HG03558 (cell line): ENCODE measurements at regions not wholly inside any gene's neighbourhood (a gene's known extent, or its start where the extent isn't known, plus 50 kb on each side); places are given as distances from the start of the nearest gene placed in this dataset.
"Not testable (repeated sequence)": the region's sequence is repeated elsewhere in the genome, so short reads cannot be mapped to it uniquely, and the experiment has no call there.

Experiments used
- ATAC-seq: cut with Tn5 transposase; IDR thresholded peaks from one replicate; pipeline ENCODE4 v1.9.1; 2021; ENCODE audit warnings: moderate number of reproducible peaks; ENCODE audit not compliant: unreplicated experiment; ENCODE audit errors: extremely low read depth

- ATAC-seq = no peak
These were observed 364.2 kb upstream of the CNTN3 start for GRCh38 chr3:74978684-74979083.

- ATAC-seq = not testable (repeated sequence)
These were observed 370.8 kb upstream of the CNTN3 start for GRCh38 chr3:74985028-74985904.

- ATAC-seq = no peak
These were observed 373.6 kb upstream of the CNTN3 start for GRCh38 chr3:74988095-74988494.

GRCh38 chr3:74992898-74993297 is 378.4 kb upstream of the CNTN3 start:
- no peak for ATAC-seq

- no peak for ATAC-seq
These were observed 386.9 kb upstream of the CNTN3 start for GRCh38 chr3:75001330-75001729.

GRCh38 chr3:75012791-75013331 is 398.4 kb upstream of the CNTN3 start:
- no peak for ATAC-seq

- no peak for ATAC-seq
These were observed 399.5 kb upstream of the CNTN3 start for GRCh38 chr3:75014008-75014407.

- ATAC-seq = no peak
These were observed 400.8 kb upstream of the CNTN3 start for GRCh38 chr3:75015280-75015679.

GRCh38 chr3:75035146-75035545 is 420.7 kb upstream of the CNTN3 start:
- ATAC-seq = no peak

GRCh38 chr3:75042941-75043340 is 428.5 kb upstream of the CNTN3 start:
- no peak for ATAC-seq

- ATAC-seq = no peak
These were observed 434.2 kb upstream of the CNTN3 start for GRCh38 chr3:75048650-75049049.

GRCh38 chr3:75049533-75049932 is 435.1 kb upstream of the CNTN3 start:
- no peak for ATAC-seq

- no peak for ATAC-seq
These were observed 444.7 kb upstream of the CNTN3 start for GRCh38 chr3:75059120-75059519.

GRCh38 chr3:75061806-75062205 is 447.3 kb upstream of the CNTN3 start:
- ATAC-seq = no peak

GRCh38 chr3:75075158-75075557 is 460.7 kb upstream of the CNTN3 start:
- ATAC-seq = no peak

- no peak for ATAC-seq
These were observed 462.0 kb upstream of the CNTN3 start for GRCh38 chr3:75076481-75076880.

GRCh38 chr3:75078290-75078689 is 463.8 kb upstream of the CNTN3 start:
- ATAC-seq = no peak

- ATAC-seq = no peak
These were observed 468.4 kb upstream of the CNTN3 start for GRCh38 chr3:75082845-75083244.

GRCh38 chr3:75089841-75090240 is 475.4 kb upstream of the CNTN3 start:
- ATAC-seq = no peak

GRCh38 chr3:75101329-75102147 is 487.1 kb upstream of the CNTN3 start:
- ATAC-seq = no peak

GRCh38 chr3:75110741-75111140 is 496.3 kb upstream of the CNTN3 start:
- ATAC-seq = no peak
